Adrenal gland (tissue), 5 donors: ENCODE measurements at regions not wholly inside any gene's neighbourhood (a gene's known extent, or its start where the extent isn't known, plus 50 kb on each side); places are given as distances from the start of the nearest gene placed in this dataset.

Source experiments
- POLR2A ChIP-seq, 2 donors: fragments of 450-650 bp; IDR thresholded peaks; one replicate each; pipeline ENCODE4 v1.6.1; 2017; ENCODE audit warnings: antibody characterized with exemption in 2 of 2, mild to moderate bottlenecking in 2 of 2, moderate library complexity in 1 of 2
- TF ChIP-seq, protein P1 (sequence below), 6 experiments: fragments of 450-650 bp in 4 of 6; fragments of 200-600 bp in 2 of 6; sonication (generic) in 1 of 6; IDR thresholded peaks; 1 replicate in 5 of 6; 2 replicates in 1 of 6; pipeline versions ENCODE4 v1.5.1 to v1.8.0; 2016 to 2021; ENCODE audit warnings: antibody characterized with exemption in 6 of 6, mild to moderate bottlenecking in 2 of 6, moderate library complexity in 1 of 6
- donor health status: DM: no; HTN: no; CAD: no.

- TF ChIP-seq, protein P1, sequence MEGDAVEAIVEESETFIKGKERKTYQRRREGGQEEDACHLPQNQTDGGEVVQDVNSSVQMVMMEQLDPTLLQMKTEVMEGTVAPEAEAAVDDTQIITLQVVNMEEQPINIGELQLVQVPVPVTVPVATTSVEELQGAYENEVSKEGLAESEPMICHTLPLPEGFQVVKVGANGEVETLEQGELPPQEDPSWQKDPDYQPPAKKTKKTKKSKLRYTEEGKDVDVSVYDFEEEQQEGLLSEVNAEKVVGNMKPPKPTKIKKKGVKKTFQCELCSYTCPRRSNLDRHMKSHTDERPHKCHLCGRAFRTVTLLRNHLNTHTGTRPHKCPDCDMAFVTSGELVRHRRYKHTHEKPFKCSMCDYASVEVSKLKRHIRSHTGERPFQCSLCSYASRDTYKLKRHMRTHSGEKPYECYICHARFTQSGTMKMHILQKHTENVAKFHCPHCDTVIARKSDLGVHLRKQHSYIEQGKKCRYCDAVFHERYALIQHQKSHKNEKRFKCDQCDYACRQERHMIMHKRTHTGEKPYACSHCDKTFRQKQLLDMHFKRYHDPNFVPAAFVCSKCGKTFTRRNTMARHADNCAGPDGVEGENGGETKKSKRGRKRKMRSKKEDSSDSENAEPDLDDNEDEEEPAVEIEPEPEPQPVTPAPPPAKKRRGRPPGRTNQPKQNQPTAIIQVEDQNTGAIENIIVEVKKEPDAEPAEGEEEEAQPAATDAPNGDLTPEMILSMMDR (IDR thresholded peaks at IDR 0.05), result no peak
- no peak for TF ChIP-seq POLR2A (IDR thresholded peaks at IDR 0.05)
These were observed 116.5 kb upstream of the MAP2 start for GRCh38 chr2:209307161-209308001.
